ENCODE measurements at regions not wholly inside any gene's neighbourhood (a gene's known extent, or its start where the extent isn't known, plus 50 kb on each side); places are given as distances from the start of the nearest gene placed in this dataset.
"Not testable (repeated sequence)": the region's sequence is repeated elsewhere in the genome, so short reads cannot be mapped to it uniquely, and the experiment has no call there.

GRCh38 chr2:91503959-91504741 lies 2812.7 kb downstream of the RPIA start:
- H3K36me3 Mint-ChIP-seq; H3K79me2 ChIP-seq (ENCODE audit: insufficient read depth, low read length); H3K27me3 Mint-ChIP-seq (ENCODE audit: low read depth in 3 of 3); H3K4me3 Mint-ChIP-seq; H3K4me1 Mint-ChIP-seq; H3K27ac Mint-ChIP-seq; H3K36me3 ChIP-seq (replicated peaks in 1 of 2; ENCODE audit: control insufficient read depth in 1 of 2, insufficient read depth in 2 of 2, low read length in 2 of 2); H4K20me1 ChIP-seq (ENCODE audit: insufficient read depth, low read length); H3K27me3 ChIP-seq (ENCODE audit: control insufficient read depth in 2 of 2, insufficient read depth in 2 of 2, low read length in 2 of 2); H3K4me3 ChIP-seq (replicated peaks in 1 of 3; ENCODE audit: low read depth in 2 of 3, low read length in 3 of 3); intact Hi-C loops (cut with micrococcal nuclease); H3K27ac ChIP-seq (ENCODE audit: low read depth in 1 of 2, low read length in 2 of 2); H2AFZ ChIP-seq (ENCODE audit: insufficient read depth, low read depth, low read length, poor library complexity, severe bottlenecking); DNase-seq; H3K4me1 ChIP-seq (ENCODE audit: control insufficient read depth in 1 of 2, insufficient read depth in 2 of 2, low read length in 2 of 2); H3K4me2 ChIP-seq (replicated peaks; ENCODE audit: extremely low read depth, low read length, poor library complexity, severe bottlenecking); H3K9ac ChIP-seq (ENCODE audit: insufficient read depth, low read length, poor library complexity, severe bottlenecking): not testable (repeated sequence)
- peaks cover 0 to 51% (median 33%) of the 10 kb centered on the region in 7 donors for H3K9me3 Mint-ChIP-seq
- WGBS (ENCODE audit: insufficient coverage), result 96% methylated on average over 5 of the region's 13 CpGs
- H3K9me3 ChIP-seq (replicated peaks in 1 of 2; ENCODE audit: control insufficient read depth in 1 of 2, insufficient read depth in 1 of 2, low read length in 2 of 2), result peaks cover 5 to 33% of the 10 kb centered on the region in 2 donors

DNA sequence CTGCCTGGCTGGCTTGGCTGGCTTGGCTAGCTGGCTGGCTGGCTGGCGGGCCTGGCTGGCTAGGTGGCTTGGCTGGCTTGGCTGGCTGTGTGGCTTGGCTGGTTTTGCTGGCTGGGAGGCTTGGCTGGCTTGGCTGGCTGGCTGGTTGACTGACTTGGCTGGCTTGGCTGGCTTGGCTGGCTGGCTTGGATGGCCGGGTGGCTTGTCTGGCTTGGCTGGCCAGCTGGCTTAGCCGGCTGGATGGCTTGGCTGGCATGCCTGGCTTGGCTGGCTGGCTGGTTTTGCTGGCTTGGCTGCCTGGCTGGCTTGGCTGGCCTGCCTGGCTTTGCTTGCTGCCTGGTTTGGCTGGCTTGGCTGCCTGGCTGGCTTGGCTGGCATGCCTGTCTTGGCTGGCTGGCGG lies 2817.3 kb downstream of the RPIA start:
- H3K4me2 ChIP-seq (replicated peaks; ENCODE audit: extremely low read depth, low read length, poor library complexity, severe bottlenecking); H3K4me1 ChIP-seq (ENCODE audit: control insufficient read depth in 1 of 2, insufficient read depth in 2 of 2, low read length in 2 of 2); H3K36me3 Mint-ChIP-seq; H3K27ac Mint-ChIP-seq; H3K4me3 Mint-ChIP-seq; H3K27me3 Mint-ChIP-seq (ENCODE audit: low read depth in 3 of 3); intact Hi-C loops (cut with micrococcal nuclease); DNase-seq; H2AFZ ChIP-seq (ENCODE audit: insufficient read depth, low read depth, low read length, poor library complexity, severe bottlenecking); H3K27me3 ChIP-seq (ENCODE audit: control insufficient read depth in 2 of 2, insufficient read depth in 2 of 2, low read length in 2 of 2); H3K79me2 ChIP-seq (ENCODE audit: insufficient read depth, low read length); H3K36me3 ChIP-seq (replicated peaks in 1 of 2; ENCODE audit: control insufficient read depth in 1 of 2, insufficient read depth in 2 of 2, low read length in 2 of 2); H3K27ac ChIP-seq (ENCODE audit: low read depth in 1 of 2, low read length in 2 of 2); H4K20me1 ChIP-seq (ENCODE audit: insufficient read depth, low read length); H3K4me3 ChIP-seq (replicated peaks in 1 of 3; ENCODE audit: low read depth in 2 of 3, low read length in 3 of 3); H3K9ac ChIP-seq (ENCODE audit: insufficient read depth, low read length, poor library complexity, severe bottlenecking); H3K4me1 Mint-ChIP-seq: not testable (repeated sequence)
- WGBS (ENCODE audit: insufficient coverage), result no CpG with 5 or more reads among the region's 4 CpGs
- H3K9me3 Mint-ChIP-seq, result peaks cover 0 to 15% (median 7%) of the 10 kb centered on the region in 7 donors
- H3K9me3 ChIP-seq (replicated peaks in 1 of 2; ENCODE audit: control insufficient read depth in 1 of 2, insufficient read depth in 1 of 2, low read length in 2 of 2), result peaks cover 0 to 12% of the 10 kb centered on the region in 2 donors

- H3K4me2 ChIP-seq (replicated peaks; ENCODE audit: extremely low read depth, low read length, poor library complexity, severe bottlenecking); H3K4me1 ChIP-seq (ENCODE audit: control insufficient read depth in 1 of 2, insufficient read depth in 2 of 2, low read length in 2 of 2); H3K36me3 ChIP-seq (replicated peaks in 1 of 2; ENCODE audit: control insufficient read depth in 1 of 2, insufficient read depth in 2 of 2, low read length in 2 of 2); H3K27me3 Mint-ChIP-seq (ENCODE audit: low read depth in 3 of 3); H3K4me3 ChIP-seq (replicated peaks in 1 of 3; ENCODE audit: low read depth in 2 of 3, low read length in 3 of 3); intact Hi-C loops (cut with micrococcal nuclease); H3K4me3 Mint-ChIP-seq; H2AFZ ChIP-seq (ENCODE audit: insufficient read depth, low read depth, low read length, poor library complexity, severe bottlenecking); H3K27ac Mint-ChIP-seq; H3K79me2 ChIP-seq (ENCODE audit: insufficient read depth, low read length); H3K9ac ChIP-seq (ENCODE audit: insufficient read depth, low read length, poor library complexity, severe bottlenecking); H3K4me1 Mint-ChIP-seq; H3K27me3 ChIP-seq (ENCODE audit: control insufficient read depth in 2 of 2, insufficient read depth in 2 of 2, low read length in 2 of 2); H3K27ac ChIP-seq (ENCODE audit: low read depth in 1 of 2, low read length in 2 of 2); DNase-seq; H3K9me3 ChIP-seq (replicated peaks in 1 of 2; ENCODE audit: control insufficient read depth in 1 of 2, insufficient read depth in 1 of 2, low read length in 2 of 2); H3K36me3 Mint-ChIP-seq; H4K20me1 ChIP-seq (ENCODE audit: insufficient read depth, low read length): not testable (repeated sequence)
- H3K9me3 Mint-ChIP-seq, result peaks cover 0 to 10% (median 4%) of the 10 kb centered on the region in 7 donors
- 80% methylated on average over 1 of the region's 4 CpGs for WGBS (ENCODE audit: insufficient coverage)
These were observed 2817.8 kb downstream of the RPIA start for GRCh38 chr2:91509276-91509675.

DNA sequence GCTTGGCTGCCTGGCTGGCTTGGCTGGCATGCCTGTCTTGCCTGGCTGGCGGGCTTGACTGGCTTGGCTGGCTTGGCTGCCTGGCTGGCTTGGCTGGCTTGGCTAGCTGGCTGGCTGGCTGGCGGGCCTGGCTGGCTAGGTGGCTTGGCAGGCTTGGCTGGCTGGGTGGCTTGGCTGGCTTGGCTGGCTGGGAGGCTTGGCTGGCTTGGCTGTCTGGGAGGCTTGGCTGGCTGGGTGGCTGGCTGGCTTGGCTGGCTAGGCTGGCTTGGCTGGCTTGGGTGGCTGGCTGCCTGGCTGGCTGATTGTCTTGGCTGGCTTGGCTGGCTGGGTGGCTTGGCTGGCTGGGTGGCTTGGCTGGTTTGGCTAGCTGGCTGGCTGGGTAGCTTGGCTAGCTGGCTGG lies 2819.7 kb downstream of the RPIA start:
- H3K9me3 ChIP-seq (replicated peaks in 1 of 2; ENCODE audit: control insufficient read depth in 1 of 2, insufficient read depth in 1 of 2, low read length in 2 of 2); H3K4me3 Mint-ChIP-seq; H3K79me2 ChIP-seq (ENCODE audit: insufficient read depth, low read length); H3K27ac ChIP-seq (ENCODE audit: low read depth in 1 of 2, low read length in 2 of 2); H3K27ac Mint-ChIP-seq; H3K4me1 ChIP-seq (ENCODE audit: control insufficient read depth in 1 of 2, insufficient read depth in 2 of 2, low read length in 2 of 2); H3K9ac ChIP-seq (ENCODE audit: insufficient read depth, low read length, poor library complexity, severe bottlenecking); H2AFZ ChIP-seq (ENCODE audit: insufficient read depth, low read depth, low read length, poor library complexity, severe bottlenecking); DNase-seq; intact Hi-C loops (cut with micrococcal nuclease); H3K36me3 ChIP-seq (replicated peaks in 1 of 2; ENCODE audit: control insufficient read depth in 1 of 2, insufficient read depth in 2 of 2, low read length in 2 of 2); H3K4me1 Mint-ChIP-seq; H3K27me3 Mint-ChIP-seq (ENCODE audit: low read depth in 3 of 3); H4K20me1 ChIP-seq (ENCODE audit: insufficient read depth, low read length); H3K4me2 ChIP-seq (replicated peaks; ENCODE audit: extremely low read depth, low read length, poor library complexity, severe bottlenecking); H3K27me3 ChIP-seq (ENCODE audit: control insufficient read depth in 2 of 2, insufficient read depth in 2 of 2, low read length in 2 of 2); H3K9me3 Mint-ChIP-seq; H3K36me3 Mint-ChIP-seq; H3K4me3 ChIP-seq (replicated peaks in 1 of 3; ENCODE audit: low read depth in 2 of 3, low read length in 3 of 3): not testable (repeated sequence)
- no CpG with 5 or more reads among the region's 2 CpGs for WGBS (ENCODE audit: insufficient coverage)
